ENCODE measurements at regions not wholly inside any gene's neighbourhood (a gene's known extent, or its start where the extent isn't known, plus 50 kb on each side); places are given as distances from the start of the nearest gene placed in this dataset.

DNA sequence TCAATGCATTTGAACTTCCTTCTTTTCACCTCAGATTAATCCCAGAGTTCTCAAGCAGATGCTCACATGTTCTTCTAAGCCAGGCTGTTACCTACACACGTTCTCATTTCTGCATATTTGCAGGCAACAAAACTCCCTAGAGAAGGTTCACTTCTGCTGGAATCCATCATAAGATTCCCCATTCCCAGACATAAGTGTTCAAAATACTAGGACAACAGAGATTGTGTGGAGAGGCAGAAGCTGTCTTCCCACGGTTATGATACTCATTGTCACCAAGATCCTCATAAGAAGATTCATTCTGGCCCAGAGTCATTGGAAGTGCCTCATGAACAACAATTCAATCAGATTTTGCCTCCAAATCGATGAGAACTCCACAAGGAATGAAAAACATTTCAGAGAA lies 931.6 kb upstream of the MIR17HG start:
- Histone ChIP-seq H3K4me3 (no peak overlapping the region), H3K4me2 (no peak overlapping the region), H4K20me1 (replicated peaks; ENCODE audit: insufficient read depth) (no peaks in the 10 kb centered on the region), H3K4me1 (ENCODE audit: insufficient read depth) (peaks cover 12% of the 10 kb centered on the region), H2AFZ (no peak overlapping the region; the same call in 1 of the 2 replicates), H3K27ac (ENCODE audit: low read depth) (no peak overlapping the region), H3K79me2 (replicated peaks; ENCODE audit: insufficient read depth) (no peaks in the 10 kb centered on the region), H3K9me2 (ENCODE audit: insufficient read depth) (no peaks in the 10 kb centered on the region), H3F3A (replicated peaks; ENCODE audit: low read depth) (no peaks in the 10 kb centered on the region), H3K36me3 (ENCODE audit: insufficient read depth) (no peaks in the 10 kb centered on the region), H3K27me3 (ENCODE audit: insufficient read depth) (no peaks in the 10 kb centered on the region)
- ATAC-seq: no peak
- Mint-ChIP-seq H3K9me3 (no peaks in the 10 kb centered on the region), H3K4me1 (peaks cover 20% of the 10 kb centered on the region), H3K4me3 (no peak overlapping the region), H3K27me3 (ENCODE audit: insufficient read depth, low read depth, poor library complexity) (peaks cover 6% of the 10 kb centered on the region), H3K27ac (no peak overlapping the region), H3K36me3 (ENCODE audit: low read depth) (no peaks in the 10 kb centered on the region)
- TF ChIP-seq EZH2 (IDR thresholded peaks at IDR 0.05; ENCODE audit: low read depth, unreplicated experiment): no peak
- no peak for TF ChIP-seq CREB1 (CRISPR knock-in tag; IDR thresholded peaks at IDR 0.05; ENCODE audit: low read depth)
- TF ChIP-seq ZNF114 (CRISPR knock-in tag; IDR thresholded peaks at IDR 0.05): no peak
- no peak for TF ChIP-seq STAT1 (IDR thresholded peaks at IDR 0.05; ENCODE audit: unreplicated experiment)
- TF ChIP-seq, protein P1, sequence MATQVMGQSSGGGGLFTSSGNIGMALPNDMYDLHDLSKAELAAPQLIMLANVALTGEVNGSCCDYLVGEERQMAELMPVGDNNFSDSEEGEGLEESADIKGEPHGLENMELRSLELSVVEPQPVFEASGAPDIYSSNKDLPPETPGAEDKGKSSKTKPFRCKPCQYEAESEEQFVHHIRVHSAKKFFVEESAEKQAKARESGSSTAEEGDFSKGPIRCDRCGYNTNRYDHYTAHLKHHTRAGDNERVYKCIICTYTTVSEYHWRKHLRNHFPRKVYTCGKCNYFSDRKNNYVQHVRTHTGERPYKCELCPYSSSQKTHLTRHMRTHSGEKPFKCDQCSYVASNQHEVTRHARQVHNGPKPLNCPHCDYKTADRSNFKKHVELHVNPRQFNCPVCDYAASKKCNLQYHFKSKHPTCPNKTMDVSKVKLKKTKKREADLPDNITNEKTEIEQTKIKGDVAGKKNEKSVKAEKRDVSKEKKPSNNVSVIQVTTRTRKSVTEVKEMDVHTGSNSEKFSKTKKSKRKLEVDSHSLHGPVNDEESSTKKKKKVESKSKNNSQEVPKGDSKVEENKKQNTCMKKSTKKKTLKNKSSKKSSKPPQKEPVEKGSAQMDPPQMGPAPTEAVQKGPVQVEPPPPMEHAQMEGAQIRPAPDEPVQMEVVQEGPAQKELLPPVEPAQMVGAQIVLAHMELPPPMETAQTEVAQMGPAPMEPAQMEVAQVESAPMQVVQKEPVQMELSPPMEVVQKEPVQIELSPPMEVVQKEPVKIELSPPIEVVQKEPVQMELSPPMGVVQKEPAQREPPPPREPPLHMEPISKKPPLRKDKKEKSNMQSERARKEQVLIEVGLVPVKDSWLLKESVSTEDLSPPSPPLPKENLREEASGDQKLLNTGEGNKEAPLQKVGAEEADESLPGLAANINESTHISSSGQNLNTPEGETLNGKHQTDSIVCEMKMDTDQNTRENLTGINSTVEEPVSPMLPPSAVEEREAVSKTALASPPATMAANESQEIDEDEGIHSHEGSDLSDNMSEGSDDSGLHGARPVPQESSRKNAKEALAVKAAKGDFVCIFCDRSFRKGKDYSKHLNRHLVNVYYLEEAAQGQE (IDR thresholded peaks at IDR 0.05; ENCODE audit: unreplicated experiment): no peak
- TF ChIP-seq, protein P2, sequence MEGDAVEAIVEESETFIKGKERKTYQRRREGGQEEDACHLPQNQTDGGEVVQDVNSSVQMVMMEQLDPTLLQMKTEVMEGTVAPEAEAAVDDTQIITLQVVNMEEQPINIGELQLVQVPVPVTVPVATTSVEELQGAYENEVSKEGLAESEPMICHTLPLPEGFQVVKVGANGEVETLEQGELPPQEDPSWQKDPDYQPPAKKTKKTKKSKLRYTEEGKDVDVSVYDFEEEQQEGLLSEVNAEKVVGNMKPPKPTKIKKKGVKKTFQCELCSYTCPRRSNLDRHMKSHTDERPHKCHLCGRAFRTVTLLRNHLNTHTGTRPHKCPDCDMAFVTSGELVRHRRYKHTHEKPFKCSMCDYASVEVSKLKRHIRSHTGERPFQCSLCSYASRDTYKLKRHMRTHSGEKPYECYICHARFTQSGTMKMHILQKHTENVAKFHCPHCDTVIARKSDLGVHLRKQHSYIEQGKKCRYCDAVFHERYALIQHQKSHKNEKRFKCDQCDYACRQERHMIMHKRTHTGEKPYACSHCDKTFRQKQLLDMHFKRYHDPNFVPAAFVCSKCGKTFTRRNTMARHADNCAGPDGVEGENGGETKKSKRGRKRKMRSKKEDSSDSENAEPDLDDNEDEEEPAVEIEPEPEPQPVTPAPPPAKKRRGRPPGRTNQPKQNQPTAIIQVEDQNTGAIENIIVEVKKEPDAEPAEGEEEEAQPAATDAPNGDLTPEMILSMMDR (conservative IDR thresholded peaks at IDR 0.05; ENCODE audit: low read depth in 2 of 2): no peak
- TF ChIP-seq EZH2phosphoT487 (IDR thresholded peaks at IDR 0.05; ENCODE audit: unreplicated experiment): no peak
- no peak for TF ChIP-seq POLR2AphosphoS5 (IDR thresholded peaks at IDR 0.05; ENCODE audit: low read depth)
- TF ChIP-seq NANOG (IDR thresholded peaks at IDR 0.05; ENCODE audit: borderline replicate concordance): no peak
- TF ChIP-seq, protein P3, sequence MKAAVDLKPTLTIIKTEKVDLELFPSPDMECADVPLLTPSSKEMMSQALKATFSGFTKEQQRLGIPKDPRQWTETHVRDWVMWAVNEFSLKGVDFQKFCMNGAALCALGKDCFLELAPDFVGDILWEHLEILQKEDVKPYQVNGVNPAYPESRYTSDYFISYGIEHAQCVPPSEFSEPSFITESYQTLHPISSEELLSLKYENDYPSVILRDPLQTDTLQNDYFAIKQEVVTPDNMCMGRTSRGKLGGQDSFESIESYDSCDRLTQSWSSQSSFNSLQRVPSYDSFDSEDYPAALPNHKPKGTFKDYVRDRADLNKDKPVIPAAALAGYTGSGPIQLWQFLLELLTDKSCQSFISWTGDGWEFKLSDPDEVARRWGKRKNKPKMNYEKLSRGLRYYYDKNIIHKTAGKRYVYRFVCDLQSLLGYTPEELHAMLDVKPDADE (IDR thresholded peaks at IDR 0.05): no peak
- TF ChIP-seq ZNF331 (CRISPR knock-in tag; IDR thresholded peaks at IDR 0.05; ENCODE audit: low read depth): no peak
- TF ChIP-seq, protein P4, sequence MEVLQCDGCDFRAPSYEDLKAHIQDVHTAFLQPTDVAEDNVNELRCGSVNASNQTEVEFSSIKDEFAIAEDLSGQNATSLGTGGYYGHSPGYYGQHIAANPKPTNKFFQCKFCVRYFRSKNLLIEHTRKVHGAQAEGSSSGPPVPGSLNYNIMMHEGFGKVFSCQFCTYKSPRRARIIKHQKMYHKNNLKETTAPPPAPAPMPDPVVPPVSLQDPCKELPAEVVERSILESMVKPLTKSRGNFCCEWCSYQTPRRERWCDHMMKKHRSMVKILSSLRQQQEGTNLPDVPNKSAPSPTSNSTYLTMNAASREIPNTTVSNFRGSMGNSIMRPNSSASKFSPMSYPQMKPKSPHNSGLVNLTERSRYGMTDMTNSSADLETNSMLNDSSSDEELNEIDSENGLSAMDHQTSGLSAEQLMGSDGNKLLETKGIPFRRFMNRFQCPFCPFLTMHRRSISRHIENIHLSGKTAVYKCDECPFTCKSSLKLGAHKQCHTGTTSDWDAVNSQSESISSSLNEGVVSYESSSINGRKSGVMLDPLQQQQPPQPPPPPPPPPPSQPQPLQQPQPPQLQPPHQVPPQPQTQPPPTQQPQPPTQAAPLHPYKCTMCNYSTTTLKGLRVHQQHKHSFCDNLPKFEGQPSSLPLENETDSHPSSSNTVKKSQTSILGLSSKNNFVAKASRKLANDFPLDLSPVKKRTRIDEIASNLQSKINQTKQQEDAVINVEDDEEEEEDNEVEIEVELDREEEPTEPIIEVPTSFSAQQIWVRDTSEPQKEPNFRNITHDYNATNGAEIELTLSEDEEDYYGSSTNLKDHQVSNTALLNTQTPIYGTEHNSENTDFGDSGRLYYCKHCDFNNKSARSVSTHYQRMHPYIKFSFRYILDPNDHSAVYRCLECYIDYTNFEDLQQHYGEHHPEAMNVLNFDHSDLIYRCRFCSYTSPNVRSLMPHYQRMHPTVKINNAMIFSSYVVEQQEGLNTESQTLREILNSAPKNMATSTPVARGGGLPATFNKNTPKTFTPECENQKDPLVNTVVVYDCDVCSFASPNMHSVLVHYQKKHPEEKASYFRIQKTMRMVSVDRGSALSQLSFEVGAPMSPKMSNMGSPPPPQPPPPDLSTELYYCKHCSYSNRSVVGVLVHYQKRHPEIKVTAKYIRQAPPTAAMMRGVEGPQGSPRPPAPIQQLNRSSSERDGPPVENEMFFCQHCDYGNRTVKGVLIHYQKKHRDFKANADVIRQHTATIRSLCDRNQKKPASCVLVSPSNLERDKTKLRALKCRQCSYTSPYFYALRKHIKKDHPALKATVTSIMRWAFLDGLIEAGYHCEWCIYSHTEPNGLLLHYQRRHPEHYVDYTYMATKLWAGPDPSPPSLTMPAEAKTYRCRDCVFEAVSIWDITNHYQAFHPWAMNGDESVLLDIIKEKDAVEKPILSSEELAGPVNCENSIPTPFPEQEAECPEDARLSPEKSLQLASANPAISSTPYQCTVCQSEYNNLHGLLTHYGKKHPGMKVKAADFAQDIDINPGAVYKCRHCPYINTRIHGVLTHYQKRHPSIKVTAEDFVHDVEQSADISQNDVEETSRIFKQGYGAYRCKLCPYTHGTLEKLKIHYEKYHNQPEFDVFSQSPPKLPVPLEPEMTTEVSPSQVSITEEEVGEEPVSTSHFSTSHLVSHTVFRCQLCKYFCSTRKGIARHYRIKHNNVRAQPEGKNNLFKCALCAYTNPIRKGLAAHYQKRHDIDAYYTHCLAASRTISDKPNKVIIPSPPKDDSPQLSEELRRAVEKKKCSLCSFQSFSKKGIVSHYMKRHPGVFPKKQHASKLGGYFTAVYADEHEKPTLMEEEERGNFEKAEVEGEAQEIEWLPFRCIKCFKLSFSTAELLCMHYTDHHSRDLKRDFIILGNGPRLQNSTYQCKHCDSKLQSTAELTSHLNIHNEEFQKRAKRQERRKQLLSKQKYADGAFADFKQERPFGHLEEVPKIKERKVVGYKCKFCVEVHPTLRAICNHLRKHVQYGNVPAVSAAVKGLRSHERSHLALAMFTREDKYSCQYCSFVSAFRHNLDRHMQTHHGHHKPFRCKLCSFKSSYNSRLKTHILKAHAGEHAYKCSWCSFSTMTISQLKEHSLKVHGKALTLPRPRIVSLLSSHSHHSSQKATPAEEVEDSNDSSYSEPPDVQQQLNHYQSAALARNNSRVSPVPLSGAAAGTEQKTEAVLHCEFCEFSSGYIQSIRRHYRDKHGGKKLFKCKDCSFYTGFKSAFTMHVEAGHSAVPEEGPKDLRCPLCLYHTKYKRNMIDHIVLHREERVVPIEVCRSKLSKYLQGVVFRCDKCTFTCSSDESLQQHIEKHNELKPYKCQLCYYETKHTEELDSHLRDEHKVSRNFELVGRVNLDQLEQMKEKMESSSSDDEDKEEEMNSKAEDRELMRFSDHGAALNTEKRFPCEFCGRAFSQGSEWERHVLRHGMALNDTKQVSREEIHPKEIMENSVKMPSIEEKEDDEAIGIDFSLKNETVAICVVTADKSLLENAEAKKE (CRISPR knock-in tag; IDR thresholded peaks at IDR 0.05): no peak
- TF ChIP-seq JUNB (IDR thresholded peaks at IDR 0.05; ENCODE audit: unreplicated experiment): no peak
- DNase-seq (ENCODE audit: low spot score): no peak

All from GM23338 (cell line).